Neural crest cell (in vitro differentiated cells): ENCODE measurements at regions not wholly inside any gene's neighbourhood (a gene's known extent, or its start where the extent isn't known, plus 50 kb on each side); places are given as distances from the start of the nearest gene placed in this dataset.

Experiments used
- DNase-seq: peaks from one replicate; pipeline ENCODE4 v3.0.0; 2021; ENCODE audit warnings: low read depth, mixed read lengths, low spot score
- H3K27ac Mint-ChIP-seq: one replicate; pipeline ENCODE4 v1.8.0; 2021; ENCODE audit warnings: mild to moderate bottlenecking, mixed read lengths; ENCODE audit not compliant: unreplicated experiment
- H3K27me3 Mint-ChIP-seq: 2 replicates; pipeline ENCODE4 v1.8.0; 2021; ENCODE audit warnings: low read depth, mild to moderate bottlenecking, mixed read lengths
- H3K36me3 Mint-ChIP-seq: 2 replicates; pipeline ENCODE4 v1.8.0; 2021; ENCODE audit warnings: low read depth, mild to moderate bottlenecking, mixed read lengths
- H3K4me1 Mint-ChIP-seq: 2 replicates; pipeline ENCODE4 v1.8.0; 2021; ENCODE audit warnings: mixed read lengths
- H3K4me3 Mint-ChIP-seq: one replicate; pipeline ENCODE4 v1.8.0; 2021; ENCODE audit warnings: mild to moderate bottlenecking, mixed read lengths
- H3K9me3 Mint-ChIP-seq: 2 replicates; pipeline ENCODE4 v1.8.0; 2021; ENCODE audit warnings: mixed read lengths
- TF ChIP-seq, protein P1 (sequence below): fragments of 200-600 bp; sonication (generic); conservative IDR thresholded peaks from 2 replicates; pipeline ENCODE4 v1.5.0; 2021; ENCODE audit warnings: antibody characterized with exemption, mild to moderate bottlenecking

GRCh38 chr3:145620002-145620401, 541.0 kb downstream of the PLOD2 start:
- Mint-ChIP-seq H3K27me3 (no peaks in the 10 kb centered on the region), H3K4me3 (no peak overlapping the region), H3K36me3 (no peaks in the 10 kb centered on the region), H3K9me3 (peaks cover 17% of the 10 kb centered on the region), H3K27ac (no peak overlapping the region), H3K4me1 (peaks cover 8% of the 10 kb centered on the region)
- TF ChIP-seq, protein P1, sequence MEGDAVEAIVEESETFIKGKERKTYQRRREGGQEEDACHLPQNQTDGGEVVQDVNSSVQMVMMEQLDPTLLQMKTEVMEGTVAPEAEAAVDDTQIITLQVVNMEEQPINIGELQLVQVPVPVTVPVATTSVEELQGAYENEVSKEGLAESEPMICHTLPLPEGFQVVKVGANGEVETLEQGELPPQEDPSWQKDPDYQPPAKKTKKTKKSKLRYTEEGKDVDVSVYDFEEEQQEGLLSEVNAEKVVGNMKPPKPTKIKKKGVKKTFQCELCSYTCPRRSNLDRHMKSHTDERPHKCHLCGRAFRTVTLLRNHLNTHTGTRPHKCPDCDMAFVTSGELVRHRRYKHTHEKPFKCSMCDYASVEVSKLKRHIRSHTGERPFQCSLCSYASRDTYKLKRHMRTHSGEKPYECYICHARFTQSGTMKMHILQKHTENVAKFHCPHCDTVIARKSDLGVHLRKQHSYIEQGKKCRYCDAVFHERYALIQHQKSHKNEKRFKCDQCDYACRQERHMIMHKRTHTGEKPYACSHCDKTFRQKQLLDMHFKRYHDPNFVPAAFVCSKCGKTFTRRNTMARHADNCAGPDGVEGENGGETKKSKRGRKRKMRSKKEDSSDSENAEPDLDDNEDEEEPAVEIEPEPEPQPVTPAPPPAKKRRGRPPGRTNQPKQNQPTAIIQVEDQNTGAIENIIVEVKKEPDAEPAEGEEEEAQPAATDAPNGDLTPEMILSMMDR: no peak
- no peak for DNase-seq

GRCh38 chr3:145620486-145620885, 540.5 kb downstream of the PLOD2 start:
- Mint-ChIP-seq H3K36me3 (no peaks in the 10 kb centered on the region), H3K4me3 (no peak overlapping the region), H3K9me3 (peaks cover 14% of the 10 kb centered on the region), H3K4me1 (peaks cover 8% of the 10 kb centered on the region), H3K27me3 (no peaks in the 10 kb centered on the region), H3K27ac (no peak overlapping the region)
- DNase-seq: no peak
- TF ChIP-seq, protein P1: no peak

DNA sequence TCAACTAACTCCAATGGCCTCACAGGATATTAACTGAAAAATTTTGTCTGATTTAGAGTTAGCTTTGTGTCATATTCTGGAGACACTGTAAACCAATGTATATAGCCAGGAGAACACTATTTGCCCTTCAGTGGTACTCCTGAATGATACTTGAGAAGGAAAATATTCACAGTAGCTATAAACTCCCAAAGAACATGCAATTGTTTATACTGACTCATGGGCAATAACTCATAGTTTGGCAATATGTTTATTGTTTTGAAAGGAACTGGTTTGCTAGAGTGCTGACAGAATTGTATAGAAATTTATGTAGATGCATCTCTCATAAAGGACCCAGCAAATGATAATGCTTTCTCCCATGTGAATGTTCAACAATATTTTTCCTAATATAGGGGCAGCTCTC, 537.6 kb downstream of the PLOD2 start:
- Mint-ChIP-seq H3K27ac (no peak overlapping the region), H3K36me3 (no peaks in the 10 kb centered on the region), H3K4me1 (peaks cover 8% of the 10 kb centered on the region), H3K27me3 (no peaks in the 10 kb centered on the region), H3K4me3 (no peak overlapping the region), H3K9me3 (peaks cover 7% of the 10 kb centered on the region)
- TF ChIP-seq, protein P1: no peak
- DNase-seq: no peak

DNA sequence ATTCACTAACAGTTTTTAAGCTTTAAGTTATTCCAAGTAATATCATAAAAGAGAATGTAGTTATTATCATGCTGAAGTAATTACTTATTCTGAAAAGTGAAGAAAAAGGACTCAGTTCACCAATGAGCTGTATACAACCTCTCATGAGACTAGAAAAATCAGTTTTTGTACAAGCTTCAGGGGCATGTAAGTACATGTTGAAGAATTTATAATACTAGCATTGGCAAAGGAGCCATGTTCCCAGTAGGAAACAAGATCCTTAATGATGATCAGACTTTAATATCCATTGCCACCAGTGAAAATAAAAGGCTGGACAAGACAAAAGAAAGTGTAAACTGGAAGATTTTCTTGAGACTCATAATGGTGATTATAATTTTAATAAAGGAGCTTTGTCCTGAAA, 532.8 kb downstream of the PLOD2 start:
- TF ChIP-seq, protein P1: no peak
- H3K4me1 Mint-ChIP-seq: no peaks in the 10 kb centered on the region
- H3K27ac Mint-ChIP-seq: no peak overlapping the region
- H3K9me3 Mint-ChIP-seq: peaks cover 16% of the 10 kb centered on the region
- H3K36me3 Mint-ChIP-seq: peaks cover 2% of the 10 kb centered on the region
- no peak overlapping the region for H3K4me3 Mint-ChIP-seq
- no peaks in the 10 kb centered on the region for H3K27me3 Mint-ChIP-seq
- no peak for DNase-seq

DNA sequence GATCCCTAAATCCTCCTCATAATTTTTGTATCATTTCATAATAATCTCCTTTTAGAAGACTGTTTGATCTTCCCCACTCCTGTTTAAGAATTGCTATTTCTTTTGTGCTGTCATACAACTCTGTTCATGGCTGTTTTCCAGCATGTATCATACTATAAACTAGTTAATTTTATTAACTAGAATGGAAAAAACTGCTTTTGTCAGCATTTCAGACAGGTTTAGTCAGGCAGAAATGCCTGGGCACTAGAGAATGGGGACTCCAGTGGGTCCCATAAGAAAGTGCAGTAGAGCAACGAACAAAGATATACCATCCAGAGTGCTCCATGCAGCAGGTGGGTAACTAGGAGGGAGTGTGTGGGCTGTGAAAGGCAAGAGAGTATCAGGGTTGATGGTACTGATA, 523.9 kb downstream of the PLOD2 start:
- DNase-seq: no peak
- TF ChIP-seq, protein P1: no peak
- Mint-ChIP-seq H3K27ac (no peak overlapping the region), H3K4me1 (no peaks in the 10 kb centered on the region), H3K27me3 (no peaks in the 10 kb centered on the region), H3K9me3 (peaks cover 8% of the 10 kb centered on the region), H3K4me3 (no peak overlapping the region), H3K36me3 (no peaks in the 10 kb centered on the region)

- TF ChIP-seq, protein P1: no peak
- Mint-ChIP-seq H3K27ac (no peak overlapping the region), H3K4me3 (no peak overlapping the region), H3K36me3 (no peaks in the 10 kb centered on the region), H3K27me3 (no peaks in the 10 kb centered on the region), H3K9me3 (no peaks in the 10 kb centered on the region), H3K4me1 (no peaks in the 10 kb centered on the region)
- DNase-seq: no peak
Measured at GRCh38 chr3:145639003-145639606, 521.9 kb downstream of the PLOD2 start.
